Thoracic aorta (tissue), 2 donors: ENCODE measurements at regions not wholly inside any gene's neighbourhood (a gene's known extent, or its start where the extent isn't known, plus 50 kb on each side); places are given as distances from the start of the nearest gene placed in this dataset.

ENCODE experiments used
- ATAC-seq: fragments of 150-250 bp; one replicate; pipeline ENCODE4 v1.8.0; 2017; ENCODE audit warnings: low read depth; ENCODE audit not compliant: insufficient number of reproducible peaks, low FRiP score
- DNase-seq: peaks from one replicate; pipeline ENCODE4 v3.0.0-alpha.2; 2020; ENCODE audit warnings: low spot score
- H3K27ac ChIP-seq, 2 donors: fragments of 200-600 bp; sonication (generic); 1 replicate in 1 of 2; 2 replicates in 1 of 2; pipeline ENCODE4 v1.5.1; 2016; ENCODE audit warnings: mild to moderate bottlenecking in 2 of 2, moderate library complexity in 2 of 2
- H3K27me3 ChIP-seq: fragments of 200-600 bp; sonication (generic); replicated peaks from 2 replicates; pipeline ENCODE4 v1.6.0; 2016; ENCODE audit warnings: mild to moderate bottlenecking; ENCODE audit not compliant: insufficient read depth
- H3K36me3 ChIP-seq: fragments of 200-600 bp; sonication (generic); one replicate; pipeline ENCODE4 v1.5.1; 2016
- H3K4me1 ChIP-seq, 2 donors: fragments of 200-600 bp; sonication (generic); 1 replicate in 1 of 2; 2 replicates in 1 of 2; pipeline versions ENCODE4 v1.5.1 to v1.6.0; 2016; ENCODE audit warnings: low read depth in 2 of 2, mild to moderate bottlenecking in 1 of 2; ENCODE audit not compliant: control insufficient read depth in 1 of 2
- H3K4me3 ChIP-seq: fragments of 200-600 bp; sonication (generic); 2 replicates; pipeline ENCODE4 v1.5.1; 2016; ENCODE audit warnings: mild to moderate bottlenecking
- H3K9me3 ChIP-seq: fragments of 200-600 bp; sonication (generic); 2 replicates; pipeline ENCODE4 v1.5.1; 2016
- TF ChIP-seq, protein P1 (sequence below): fragments of 200-600 bp; sonication (generic); IDR thresholded peaks from one replicate; pipeline ENCODE4 v1.5.1; 2019; ENCODE audit warnings: antibody characterized with exemption

- no peaks in the 10 kb centered on the region for H3K9me3 ChIP-seq
- ATAC-seq (no peak), DNase-seq (no peak)
- H3K4me3 ChIP-seq = no peak overlapping the region
- H3K4me1 ChIP-seq = peaks cover 0 to 15% of the 10 kb centered on the region in 2 donors
- no peaks in the 10 kb centered on the region for H3K36me3 ChIP-seq
- no peaks in the 10 kb centered on the region for H3K27me3 ChIP-seq
- H3K27ac ChIP-seq = no peak overlapping the region
- TF ChIP-seq, protein P1, sequence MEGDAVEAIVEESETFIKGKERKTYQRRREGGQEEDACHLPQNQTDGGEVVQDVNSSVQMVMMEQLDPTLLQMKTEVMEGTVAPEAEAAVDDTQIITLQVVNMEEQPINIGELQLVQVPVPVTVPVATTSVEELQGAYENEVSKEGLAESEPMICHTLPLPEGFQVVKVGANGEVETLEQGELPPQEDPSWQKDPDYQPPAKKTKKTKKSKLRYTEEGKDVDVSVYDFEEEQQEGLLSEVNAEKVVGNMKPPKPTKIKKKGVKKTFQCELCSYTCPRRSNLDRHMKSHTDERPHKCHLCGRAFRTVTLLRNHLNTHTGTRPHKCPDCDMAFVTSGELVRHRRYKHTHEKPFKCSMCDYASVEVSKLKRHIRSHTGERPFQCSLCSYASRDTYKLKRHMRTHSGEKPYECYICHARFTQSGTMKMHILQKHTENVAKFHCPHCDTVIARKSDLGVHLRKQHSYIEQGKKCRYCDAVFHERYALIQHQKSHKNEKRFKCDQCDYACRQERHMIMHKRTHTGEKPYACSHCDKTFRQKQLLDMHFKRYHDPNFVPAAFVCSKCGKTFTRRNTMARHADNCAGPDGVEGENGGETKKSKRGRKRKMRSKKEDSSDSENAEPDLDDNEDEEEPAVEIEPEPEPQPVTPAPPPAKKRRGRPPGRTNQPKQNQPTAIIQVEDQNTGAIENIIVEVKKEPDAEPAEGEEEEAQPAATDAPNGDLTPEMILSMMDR = no peak
Observed at GRCh38 chr9:18118268-18118667, 355.7 kb upstream of the ADAMTSL1 start.

- DNase-seq (no peak), ATAC-seq (no peak)
- Histone ChIP-seq H3K36me3 (no peaks in the 10 kb centered on the region), H3K27ac (no peak overlapping the region), H3K9me3 (no peaks in the 10 kb centered on the region), H3K27me3 (no peaks in the 10 kb centered on the region), H3K4me3 (no peak overlapping the region), H3K4me1 (peaks cover 11 to 23% of the 10 kb centered on the region in 2 donors)
- TF ChIP-seq, protein P1 = no peak
Observed at GRCh38 chr9:18122171-18122570, 351.8 kb upstream of the ADAMTSL1 start.

GRCh38 chr9:18124760-18125159 is 349.2 kb upstream of the ADAMTSL1 start:
- Histone ChIP-seq H3K27me3 (no peaks in the 10 kb centered on the region), H3K9me3 (no peaks in the 10 kb centered on the region), H3K4me1 (peaks cover 11 to 36% of the 10 kb centered on the region in 2 donors), H3K27ac (peak overlapping the region in 1 of 2 donors; percentile 33), H3K4me3 (no peak overlapping the region), H3K36me3 (no peaks in the 10 kb centered on the region)
- TF ChIP-seq, protein P1 = no peak
- ATAC-seq = no peak
- no peak for DNase-seq

DNA sequence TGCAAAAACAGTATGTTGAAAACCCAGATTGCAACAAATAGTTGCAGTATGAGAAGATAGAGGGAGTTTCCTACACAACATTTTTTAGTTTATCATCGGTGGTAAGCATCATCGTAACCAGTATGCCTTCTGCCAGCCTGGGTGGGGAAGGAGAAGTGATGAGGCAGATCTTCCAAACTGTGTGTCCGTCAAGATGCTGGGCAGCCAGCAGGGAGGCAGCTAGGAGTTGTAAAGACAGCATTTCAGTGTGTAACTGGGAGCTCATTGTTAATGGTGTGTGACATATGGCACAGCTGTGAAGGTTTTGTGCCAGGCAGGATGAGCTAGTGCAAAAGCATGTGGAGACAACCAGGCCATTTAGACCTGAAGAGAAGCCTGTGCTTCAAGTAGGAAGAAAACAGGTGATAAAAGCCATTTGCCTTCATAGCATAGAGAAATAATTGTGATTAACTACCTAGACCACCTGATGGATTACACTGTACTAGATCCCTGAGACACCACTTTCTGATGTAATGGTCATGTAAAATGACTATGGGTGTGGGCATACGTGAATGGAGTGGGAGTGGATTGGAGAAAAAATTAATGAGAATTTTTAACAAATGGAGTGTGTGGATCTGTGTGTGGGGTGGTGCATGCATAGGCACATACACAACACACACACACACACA is 347.0 kb upstream of the ADAMTSL1 start:
- Histone ChIP-seq H3K36me3 (no peaks in the 10 kb centered on the region), H3K4me3 (no peak overlapping the region), H3K27me3 (no peaks in the 10 kb centered on the region), H3K9me3 (no peaks in the 10 kb centered on the region), H3K4me1 (peaks cover 11 to 36% of the 10 kb centered on the region in 2 donors), H3K27ac (no peak overlapping the region)
- TF ChIP-seq, protein P1 = no peak
- DNase-seq (no peak), ATAC-seq (no peak)

DNA sequence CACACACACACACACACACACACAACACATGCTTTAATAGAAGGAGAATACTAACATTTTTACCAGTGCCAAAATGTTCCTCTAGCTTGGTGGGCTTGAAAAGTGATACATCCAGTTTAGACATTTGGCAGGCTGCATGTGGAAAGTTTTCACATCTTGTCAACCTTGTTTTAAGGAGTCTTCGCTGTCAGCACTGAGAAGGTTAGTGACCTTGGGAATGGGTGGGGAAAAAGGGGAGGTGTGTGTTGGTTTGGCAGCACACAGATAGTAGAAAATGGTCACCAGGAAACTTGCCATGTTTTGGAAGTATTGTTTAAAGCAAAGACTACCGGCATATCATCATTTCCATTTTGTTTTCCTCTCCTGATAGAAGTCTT is 346.5 kb upstream of the ADAMTSL1 start:
- Histone ChIP-seq H3K27me3 (no peaks in the 10 kb centered on the region), H3K27ac (no peak overlapping the region), H3K36me3 (no peaks in the 10 kb centered on the region), H3K4me3 (no peak overlapping the region), H3K4me1 (peaks cover 11 to 36% of the 10 kb centered on the region in 2 donors), H3K9me3 (no peaks in the 10 kb centered on the region)
- ATAC-seq (no peak), DNase-seq (no peak)
- TF ChIP-seq, protein P1 = no peak
